ENCODE measurements at regions not wholly inside any gene's neighbourhood (a gene's known extent, or its start where the extent isn't known, plus 50 kb on each side); places are given as distances from the start of the nearest gene placed in this dataset.

DNA sequence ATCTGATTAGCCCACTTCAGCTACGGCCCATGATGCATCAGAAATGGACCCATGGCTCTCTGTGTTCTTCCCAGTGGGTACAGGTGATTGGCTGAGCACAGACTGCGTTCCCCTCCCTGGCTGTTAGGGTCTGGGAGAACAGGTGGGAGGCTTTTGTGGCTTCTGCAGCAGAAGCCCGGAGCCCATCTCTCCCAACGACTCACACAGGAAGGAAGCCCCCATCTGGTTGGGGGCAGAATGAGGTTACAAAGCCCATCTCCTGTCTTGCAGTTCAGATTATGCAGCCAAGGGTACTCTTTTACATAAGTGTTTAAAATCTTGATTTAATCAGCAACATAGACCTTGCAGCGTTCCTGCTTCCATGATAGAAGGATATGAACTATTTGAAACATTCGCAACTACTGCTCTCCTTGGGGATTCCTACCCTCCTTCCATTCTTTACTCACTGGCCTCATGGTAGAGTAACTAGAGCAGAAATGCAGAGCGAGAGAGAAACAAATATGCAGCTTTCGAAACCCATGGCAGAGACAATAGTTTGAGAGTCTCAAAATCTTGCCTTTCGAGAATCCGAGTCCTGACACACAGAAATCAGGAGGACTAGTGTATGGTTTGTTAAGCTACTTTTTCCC is 291.3 kb downstream of the TLE3 start:
- DNase-seq (ENCODE audit: extremely low read depth in 1 of 2, low read depth in 1 of 2) = no peak

GRCh38 chr15:69807721-69808120 is 290.0 kb downstream of the TLE3 start:
- no peak for DNase-seq (ENCODE audit: extremely low read depth in 1 of 2, low read depth in 1 of 2)

- DNase-seq (ENCODE audit: extremely low read depth in 1 of 2, low read depth in 1 of 2) = no peak
Measured at GRCh38 chr15:69808756-69809155, 289.0 kb downstream of the TLE3 start.

- DNase-seq (ENCODE audit: extremely low read depth in 1 of 2, low read depth in 1 of 2) = no peak
Measured at GRCh38 chr15:69809421-69809820, 288.3 kb downstream of the TLE3 start.

GRCh38 chr15:69810431-69811354 is 287.0 kb downstream of the TLE3 start:
- DNase-seq (ENCODE audit: extremely low read depth in 1 of 2, low read depth in 1 of 2) = no peak

DNA sequence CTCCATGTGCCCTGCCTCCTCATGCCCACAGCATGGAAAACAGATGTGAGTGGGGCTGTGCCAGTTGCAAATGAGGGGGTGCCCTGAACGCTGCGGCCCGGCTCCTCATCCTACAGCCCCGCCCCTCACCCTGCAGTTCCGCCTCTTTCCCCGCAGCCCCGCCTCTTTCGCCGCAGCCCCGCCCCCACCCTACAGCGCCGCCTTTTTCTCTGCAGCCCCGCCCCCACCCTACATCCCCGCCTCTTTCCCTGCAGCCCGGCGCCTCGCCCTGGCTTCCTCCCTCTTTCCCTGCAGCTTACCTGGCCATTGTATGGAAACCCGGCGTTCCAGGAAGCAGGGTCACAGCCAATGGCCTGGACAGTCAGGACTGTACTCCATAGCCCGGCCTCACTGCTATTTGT is 284.9 kb downstream of the TLE3 start:
- no peak for DNase-seq (ENCODE audit: extremely low read depth in 1 of 2, low read depth in 1 of 2)

GRCh38 chr15:69813881-69814280 is 283.8 kb downstream of the TLE3 start:
- no peak for DNase-seq (ENCODE audit: extremely low read depth in 1 of 2, low read depth in 1 of 2)

DNA sequence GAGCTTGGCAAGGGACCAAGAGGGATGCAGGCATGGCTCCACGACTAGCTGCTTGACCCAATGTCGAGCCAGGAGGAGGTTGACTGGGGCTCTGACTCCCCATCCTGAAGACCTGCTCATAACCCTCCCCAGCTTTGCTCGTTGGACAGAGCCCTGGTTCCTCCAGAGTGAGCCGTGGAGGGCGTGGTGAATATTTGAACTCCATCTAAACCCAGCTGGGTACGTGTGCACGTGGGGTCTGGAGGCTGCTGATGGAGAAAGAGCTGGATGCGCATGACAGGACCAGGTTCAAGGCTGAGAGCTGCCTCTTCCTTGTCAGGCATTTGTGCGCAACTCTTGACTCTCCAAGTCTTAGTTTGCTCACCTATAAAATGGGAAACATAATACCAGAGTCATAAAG is 282.8 kb downstream of the TLE3 start:
- DNase-seq (ENCODE audit: extremely low read depth in 1 of 2, low read depth in 1 of 2) = no peak

DNA sequence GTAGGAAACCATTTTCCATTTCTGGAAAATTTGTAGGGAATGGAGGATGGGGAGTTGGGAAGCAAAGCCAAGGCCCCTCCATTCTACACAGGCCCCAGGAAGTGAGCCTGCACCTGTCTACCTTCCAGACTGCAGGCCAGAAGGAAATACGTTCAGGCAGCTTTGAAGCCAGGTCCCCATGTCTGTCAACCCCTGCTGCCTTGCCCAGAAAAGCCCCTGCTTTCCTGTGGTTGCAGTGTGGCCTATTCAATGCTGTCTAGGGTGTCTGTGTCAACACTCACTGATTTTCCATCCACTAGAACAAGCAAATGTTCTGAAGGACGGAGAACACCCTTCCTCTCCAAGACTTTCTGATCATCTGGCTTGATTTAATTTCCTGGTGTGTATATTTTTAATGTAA is 281.9 kb downstream of the TLE3 start:
- DNase-seq (ENCODE audit: extremely low read depth in 1 of 2, low read depth in 1 of 2) = no peak

DNA sequence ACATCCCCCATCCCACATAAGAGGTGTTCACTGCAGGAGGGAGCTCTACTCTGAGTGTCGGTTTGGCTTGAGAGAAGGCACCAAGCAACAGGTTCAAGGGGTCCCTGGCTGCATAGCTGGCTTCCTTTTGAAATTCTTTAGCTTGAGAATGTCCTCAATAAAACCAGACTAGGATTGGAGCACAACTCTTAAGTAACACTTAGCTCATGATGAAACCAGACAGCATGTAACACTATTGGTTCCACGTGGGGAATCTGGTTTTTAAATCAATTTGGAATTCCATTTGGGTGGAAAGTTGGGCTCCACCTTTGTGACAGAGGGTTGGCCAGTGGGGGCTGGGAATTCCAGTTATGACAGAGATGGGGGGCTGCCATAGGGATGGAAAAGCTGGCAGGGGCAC is 281.2 kb downstream of the TLE3 start:
- DNase-seq (ENCODE audit: extremely low read depth in 1 of 2, low read depth in 1 of 2) = no peak

- no peak for DNase-seq (ENCODE audit: extremely low read depth in 1 of 2, low read depth in 1 of 2)
Measured at GRCh38 chr15:69818529-69818928, 279.2 kb downstream of the TLE3 start.

DNA sequence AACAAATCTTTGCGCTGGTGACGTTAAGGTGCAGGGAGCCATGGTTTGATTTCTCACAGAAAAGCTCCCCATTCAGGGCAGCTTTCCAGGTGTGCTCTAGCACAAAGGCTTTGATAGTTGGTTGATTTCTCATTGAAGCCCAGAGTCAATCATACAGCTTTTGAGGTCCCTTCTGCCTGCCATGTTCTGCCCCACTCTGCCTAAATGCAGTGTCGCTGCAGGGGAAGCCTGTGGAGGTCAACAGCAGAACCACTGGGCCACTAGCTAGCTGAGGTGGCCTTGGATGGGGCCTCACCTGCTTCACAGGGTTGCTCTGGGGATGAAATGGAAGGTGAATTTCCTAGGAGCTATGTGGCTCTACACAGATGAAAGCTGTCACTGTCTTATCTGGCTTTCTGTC is 278.3 kb downstream of the TLE3 start:
- no peak for DNase-seq (ENCODE audit: extremely low read depth in 1 of 2, low read depth in 1 of 2)

DNA sequence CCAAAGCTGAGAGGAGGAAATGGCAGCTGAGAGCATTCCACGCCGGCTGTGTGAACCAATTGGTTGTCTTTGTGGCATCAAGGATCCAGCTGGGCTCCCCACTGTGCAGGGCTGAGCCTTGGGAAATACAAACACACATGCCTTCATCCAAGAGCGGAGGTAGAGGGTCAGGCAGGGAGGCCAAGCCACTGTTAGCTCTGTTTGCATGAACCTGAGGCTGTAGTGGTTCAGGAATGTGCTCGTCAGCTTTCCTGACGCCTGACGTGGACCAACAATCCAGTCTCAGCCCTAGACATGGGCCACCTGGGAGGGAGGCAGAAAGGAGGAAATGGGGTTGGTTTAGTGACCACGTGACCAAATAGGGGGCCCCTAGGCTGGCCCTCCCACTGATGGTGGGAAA is 276.9 kb downstream of the TLE3 start:
- no peak for DNase-seq (ENCODE audit: extremely low read depth in 1 of 2, low read depth in 1 of 2)

DNA sequence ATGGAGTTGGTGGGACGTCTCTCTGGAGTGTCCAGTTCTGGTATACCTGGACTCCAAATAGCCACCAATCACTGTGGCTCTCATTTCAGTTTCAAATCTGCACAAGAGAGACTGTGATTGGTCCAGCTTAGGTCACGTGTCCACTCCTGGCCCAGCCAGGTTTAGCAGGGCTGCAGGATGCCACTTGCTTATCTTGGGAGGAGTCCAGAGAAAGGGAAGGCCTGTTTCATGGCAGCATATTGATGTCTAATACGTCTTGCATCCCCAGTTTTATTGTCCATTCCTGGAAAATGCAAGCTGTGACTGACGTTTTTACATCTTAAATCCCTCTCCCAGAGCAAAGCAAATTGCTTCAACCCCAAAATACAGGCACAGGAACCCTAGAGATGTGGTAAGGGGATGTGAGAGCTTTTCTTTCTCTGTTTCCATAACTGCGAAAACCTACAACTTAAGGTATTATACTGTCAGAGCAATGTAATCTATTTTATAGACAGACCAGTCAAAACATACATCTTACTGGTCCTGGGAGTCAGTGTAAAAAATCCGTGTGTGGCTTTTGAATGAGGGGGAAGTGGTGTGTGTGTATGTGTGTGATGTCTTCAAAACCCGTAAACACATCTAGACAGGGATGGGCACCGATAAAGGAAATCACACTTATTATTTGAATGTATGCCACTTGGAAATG is 274.4 kb downstream of the TLE3 start:
- DNase-seq (ENCODE audit: extremely low read depth in 1 of 2, low read depth in 1 of 2) = no peak

GRCh38 chr15:69824075-69824876 is 273.4 kb downstream of the TLE3 start:
- no peak for DNase-seq (ENCODE audit: extremely low read depth in 1 of 2, low read depth in 1 of 2)

GRCh38 chr15:69824877-69825406 is 272.8 kb downstream of the TLE3 start:
- no peak for DNase-seq (ENCODE audit: extremely low read depth in 1 of 2, low read depth in 1 of 2)

GRCh38 chr15:69825941-69826818 is 271.5 kb downstream of the TLE3 start:
- DNase-seq (ENCODE audit: extremely low read depth in 1 of 2, low read depth in 1 of 2) = no peak

DNA sequence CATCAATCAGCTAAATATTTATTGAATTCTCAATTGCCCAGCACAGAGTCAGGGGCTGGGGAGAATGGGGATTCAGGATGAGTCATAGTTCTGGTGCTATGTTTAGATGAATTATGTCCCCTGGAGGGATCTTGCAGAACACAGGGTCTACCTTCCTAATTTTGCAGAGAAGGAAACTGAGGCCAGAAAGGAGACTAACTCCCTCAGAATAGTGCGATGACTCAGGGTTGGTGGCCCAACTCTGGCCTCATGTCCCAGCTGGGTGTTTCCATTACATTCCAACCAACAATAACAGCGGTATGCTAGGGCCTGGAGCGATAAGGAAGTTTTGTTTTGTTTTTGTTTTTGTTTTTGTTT is 270.9 kb downstream of the TLE3 start:
- DNase-seq (ENCODE audit: extremely low read depth in 1 of 2, low read depth in 1 of 2) = no peak

DNA sequence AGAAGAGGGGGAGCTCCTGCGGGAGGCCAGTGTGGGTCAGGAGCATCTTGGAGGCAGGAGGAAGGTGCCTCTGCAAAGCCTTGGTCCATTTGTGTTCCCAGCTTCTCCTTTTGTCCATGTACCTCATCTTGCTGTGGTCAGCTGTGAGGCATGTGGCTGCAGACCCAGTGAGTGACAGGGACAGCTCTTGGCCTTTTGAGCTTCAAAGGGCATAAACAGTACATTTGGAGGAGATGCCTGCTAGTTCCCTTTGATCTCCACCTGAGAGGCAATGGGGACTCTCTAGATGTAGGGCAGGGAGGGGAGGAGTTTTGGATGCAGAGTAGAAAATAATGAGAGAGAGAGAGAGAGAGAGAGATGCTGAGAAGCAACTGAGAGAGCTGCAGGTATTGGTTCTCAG is 270.0 kb downstream of the TLE3 start:
- DNase-seq (ENCODE audit: extremely low read depth in 1 of 2, low read depth in 1 of 2) = no peak

Data from stimulated activated CD8-positive, alpha-beta memory T cell treated with anti-CD3 and anti-CD28 coated beads, Interleukin-7, amount 100 ng/mL, for 48 hours (primary cell).